Neural cell (in vitro differentiated cells): ENCODE measurements at regions not wholly inside any gene's neighbourhood (a gene's known extent, or its start where the extent isn't known, plus 50 kb on each side); places are given as distances from the start of the nearest gene placed in this dataset.

ENCODE experiments used
- H2AFZ ChIP-seq: fragments of 200-600, 300-800 bp; sonication (generic), shearing (Covaris generic); 2 replicates; pipeline ENCODE4 v1.6.0; 2014; ENCODE audit warnings: low read depth, mild to moderate bottlenecking, antibody characterized with exemption, low read length, moderate library complexity
- H3F3A ChIP-seq: fragments of 200-600 bp; shearing (Covaris generic); 2 replicates; pipeline ENCODE4 v1.6.1; 2016; ENCODE audit warnings: mild to moderate bottlenecking, moderate library complexity, mixed read lengths, antibody characterized with exemption, low read length; ENCODE audit not compliant: insufficient read depth, poor library complexity, severe bottlenecking
- H3K27ac ChIP-seq: fragments of 200-600, 300-800 bp; sonication (generic), shearing (Covaris generic); 2 replicates; pipeline ENCODE4 v1.5.1; 2014; ENCODE audit warnings: mild to moderate bottlenecking, low read length, moderate library complexity
- H3K27me3 ChIP-seq: fragments of 300-800, 200-600 bp; sonication (generic), shearing (Covaris generic); 2 replicates; pipeline ENCODE4 v1.6.0; 2014; ENCODE audit warnings: mild to moderate bottlenecking, low read depth, low read length, moderate library complexity; ENCODE audit not compliant: insufficient read depth
- H3K36me3 ChIP-seq: fragments of 300-800, 200-600 bp; sonication (generic), shearing (Covaris generic); 2 replicates; pipeline ENCODE4 v1.5.1; 2014; ENCODE audit warnings: mild to moderate bottlenecking, antibody characterized with exemption, low read length, moderate library complexity; ENCODE audit not compliant: insufficient read depth
- H3K4me2 ChIP-seq: fragments of 300-800, 200-600 bp; sonication (generic), shearing (Covaris generic); 2 replicates; pipeline ENCODE4 v1.6.0; 2014; ENCODE audit warnings: mild to moderate bottlenecking, low read length
- H3K4me3 ChIP-seq: fragments of 300-800, 200-600 bp; sonication (generic), shearing (Covaris generic); 2 replicates; pipeline ENCODE4 v1.5.1; 2014; ENCODE audit warnings: mild to moderate bottlenecking, low read length, moderate library complexity
- H3K79me2 ChIP-seq: fragments of 200-600 bp; shearing (Covaris generic); replicated peaks from 2 replicates; pipeline ENCODE4 v1.6.0; 2014; ENCODE audit warnings: mild to moderate bottlenecking, low read length, moderate library complexity; ENCODE audit not compliant: insufficient read depth
- H3K9ac ChIP-seq: fragments of 300-800, 200-600 bp; sonication (generic), shearing (Covaris generic); 2 replicates; pipeline ENCODE4 v1.6.1; 2016; ENCODE audit warnings: mild to moderate bottlenecking, low read length, mixed read lengths
- H3K9me2 ChIP-seq: fragments of 200-600 bp; shearing (Covaris generic); 2 replicates; pipeline ENCODE4 v1.6.1; 2016; ENCODE audit warnings: mild to moderate bottlenecking, low read length, mixed read lengths; ENCODE audit not compliant: insufficient read depth
- H3K9me3 ChIP-seq: fragments of 200-600, 300-800 bp; sonication (generic), shearing (Covaris generic); 2 replicates; pipeline ENCODE4 v1.6.1; 2016; ENCODE audit warnings: mild to moderate bottlenecking, mixed run types, low read length, moderate library complexity, mixed read lengths
- H4K20me1 ChIP-seq: fragments of 200-600 bp; shearing (Covaris generic); 2 replicates; pipeline ENCODE4 v1.6.1; 2016; ENCODE audit warnings: mild to moderate bottlenecking, mixed run types; ENCODE audit not compliant: insufficient read depth
- CTCF ChIP-seq: fragments of 450-650 bp; IDR thresholded peaks from 2 replicates; pipeline ENCODE4 v1.5.1; 2014; ENCODE audit warnings: antibody characterized with exemption, mild to moderate bottlenecking, moderate library complexity; ENCODE audit not compliant: poor library complexity, severe bottlenecking
- EP300 ChIP-seq: fragments of 450-650 bp; conservative IDR thresholded peaks from 2 replicates; pipeline ENCODE4 v1.6.1; 2014; ENCODE audit warnings: antibody characterized with exemption, mild to moderate bottlenecking, moderate library complexity; ENCODE audit not compliant: poor library complexity, severe bottlenecking
- EZH2 ChIP-seq: fragments of 200-600, 300-800 bp; shearing (Covaris generic), sonication (generic); IDR thresholded peaks from 2 replicates; pipeline ENCODE4 v1.6.1; 2014; ENCODE audit warnings: antibody characterized with exemption, low read length, borderline replicate concordance, mild to moderate bottlenecking; ENCODE audit not compliant: insufficient read depth, poor library complexity, severe bottlenecking
- MXI1 ChIP-seq: fragments of 450-650 bp; conservative IDR thresholded peaks from 2 replicates; pipeline ENCODE4 v1.6.1; 2014; ENCODE audit warnings: antibody characterized with exemption, mild to moderate bottlenecking; ENCODE audit not compliant: poor library complexity, severe bottlenecking
- POLR2AphosphoS5 ChIP-seq: IDR thresholded peaks from 2 replicates; pipeline ENCODE4 v1.6.1; 2012
- RAD21 ChIP-seq: fragments of 450-650 bp; conservative IDR thresholded peaks from 2 replicates; pipeline ENCODE4 v1.6.1; 2014; ENCODE audit warnings: antibody characterized with exemption, mild to moderate bottlenecking, moderate library complexity
- SMC3 ChIP-seq: fragments of 450-650 bp; conservative IDR thresholded peaks from 2 replicates; pipeline ENCODE4 v1.6.1; 2014; ENCODE audit warnings: antibody characterized with exemption, mild to moderate bottlenecking, moderate library complexity; ENCODE audit not compliant: poor library complexity
- TAF1 ChIP-seq: IDR thresholded peaks from 2 replicates; pipeline ENCODE4 v1.6.1; 2012; ENCODE audit warnings: low read depth
- TF ChIP-seq, protein P1 (sequence below): IDR thresholded peaks from 2 replicates; pipeline ENCODE4 v1.6.1; 2012; ENCODE audit warnings: borderline replicate concordance

- Histone ChIP-seq H3K4me2 (no peak overlapping the region), H3K9ac (no peak overlapping the region), H3K4me3 (no peak overlapping the region), H3K9me3 (no peaks in the 10 kb centered on the region), H3K79me2 (no peaks in the 10 kb centered on the region), H3K27ac (no peak overlapping the region), H3K27me3 (no peaks in the 10 kb centered on the region), H3F3A (no peaks in the 10 kb centered on the region), H3K36me3 (no peaks in the 10 kb centered on the region), H3K9me2 (no peaks in the 10 kb centered on the region), H4K20me1 (no peaks in the 10 kb centered on the region), H2AFZ (no peak overlapping the region)
- TF ChIP-seq CTCF (no peak), TAF1 (no peak), EP300 (no peak), SMC3 (no peak), EZH2 (no peak), MXI1 (no peak), RAD21 (no peak)
- TF ChIP-seq, protein P1, sequence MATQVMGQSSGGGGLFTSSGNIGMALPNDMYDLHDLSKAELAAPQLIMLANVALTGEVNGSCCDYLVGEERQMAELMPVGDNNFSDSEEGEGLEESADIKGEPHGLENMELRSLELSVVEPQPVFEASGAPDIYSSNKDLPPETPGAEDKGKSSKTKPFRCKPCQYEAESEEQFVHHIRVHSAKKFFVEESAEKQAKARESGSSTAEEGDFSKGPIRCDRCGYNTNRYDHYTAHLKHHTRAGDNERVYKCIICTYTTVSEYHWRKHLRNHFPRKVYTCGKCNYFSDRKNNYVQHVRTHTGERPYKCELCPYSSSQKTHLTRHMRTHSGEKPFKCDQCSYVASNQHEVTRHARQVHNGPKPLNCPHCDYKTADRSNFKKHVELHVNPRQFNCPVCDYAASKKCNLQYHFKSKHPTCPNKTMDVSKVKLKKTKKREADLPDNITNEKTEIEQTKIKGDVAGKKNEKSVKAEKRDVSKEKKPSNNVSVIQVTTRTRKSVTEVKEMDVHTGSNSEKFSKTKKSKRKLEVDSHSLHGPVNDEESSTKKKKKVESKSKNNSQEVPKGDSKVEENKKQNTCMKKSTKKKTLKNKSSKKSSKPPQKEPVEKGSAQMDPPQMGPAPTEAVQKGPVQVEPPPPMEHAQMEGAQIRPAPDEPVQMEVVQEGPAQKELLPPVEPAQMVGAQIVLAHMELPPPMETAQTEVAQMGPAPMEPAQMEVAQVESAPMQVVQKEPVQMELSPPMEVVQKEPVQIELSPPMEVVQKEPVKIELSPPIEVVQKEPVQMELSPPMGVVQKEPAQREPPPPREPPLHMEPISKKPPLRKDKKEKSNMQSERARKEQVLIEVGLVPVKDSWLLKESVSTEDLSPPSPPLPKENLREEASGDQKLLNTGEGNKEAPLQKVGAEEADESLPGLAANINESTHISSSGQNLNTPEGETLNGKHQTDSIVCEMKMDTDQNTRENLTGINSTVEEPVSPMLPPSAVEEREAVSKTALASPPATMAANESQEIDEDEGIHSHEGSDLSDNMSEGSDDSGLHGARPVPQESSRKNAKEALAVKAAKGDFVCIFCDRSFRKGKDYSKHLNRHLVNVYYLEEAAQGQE, result no peak
Measured at GRCh38 chr2:65634304-65634703, 201.9 kb upstream of the SPRED2 start.

- H3K79me2 ChIP-seq, result no peaks in the 10 kb centered on the region
- H4K20me1 ChIP-seq, result no peaks in the 10 kb centered on the region
- no peak overlapping the region for H3K9ac ChIP-seq
- H3K36me3 ChIP-seq, result no peaks in the 10 kb centered on the region
- no peak overlapping the region for H3K4me2 ChIP-seq
- H2AFZ ChIP-seq, result no peak overlapping the region
- no peaks in the 10 kb centered on the region for H3K9me3 ChIP-seq
- no peaks in the 10 kb centered on the region for H3K27me3 ChIP-seq
- no peaks in the 10 kb centered on the region for H3F3A ChIP-seq
- H3K9me2 ChIP-seq, result no peaks in the 10 kb centered on the region
- H3K4me3 ChIP-seq, result no peak overlapping the region
- no peak overlapping the region for H3K27ac ChIP-seq
- TF ChIP-seq RAD21, result no peak
- no peak for TF ChIP-seq MXI1
- TF ChIP-seq, protein P1, result no peak
- TF ChIP-seq CTCF, result no peak
- TF ChIP-seq POLR2AphosphoS5, result no peak
- no peak for TF ChIP-seq SMC3
- TF ChIP-seq EZH2, result no peak
- no peak for TF ChIP-seq EP300
- no peak for TF ChIP-seq TAF1
Measured at GRCh38 chr2:65630643-65631042, 198.2 kb upstream of the SPRED2 start.
